ENCODE measurements at regions not wholly inside any gene's neighbourhood (a gene's known extent, or its start where the extent isn't known, plus 50 kb on each side); places are given as distances from the start of the nearest gene placed in this dataset.

GRCh38 chr17:15177343-15177742, 87.8 kb downstream of the PMP22 start:
- TF ChIP-seq Cebpa-rat (IDR thresholded peaks at IDR 0.05): no peak
- Histone ChIP-seq H3K4me3 (no peak overlapping the region), H3K9ac (no peak overlapping the region), H3K4me1 (peaks cover 11% of the 10 kb centered on the region), H3K27ac (no peak overlapping the region), H3K36me3 (no peaks in the 10 kb centered on the region), H3K4me2 (no peak overlapping the region), H4K20me1 (no peaks in the 10 kb centered on the region), H3K9me3 (no peaks in the 10 kb centered on the region), H3K27me3 (no peaks in the 10 kb centered on the region)

GRCh38 chr17:15175356-15175755, 89.8 kb downstream of the PMP22 start:
- H3K4me3 ChIP-seq: no peak overlapping the region
- no peaks in the 10 kb centered on the region for H3K27me3 ChIP-seq
- H3K27ac ChIP-seq: no peak overlapping the region
- no peak for TF ChIP-seq Cebpa-rat (IDR thresholded peaks at IDR 0.05)
- H3K36me3 ChIP-seq: no peaks in the 10 kb centered on the region
- H3K4me2 ChIP-seq: peak overlapping the region; percentile 59
- H4K20me1 ChIP-seq: no peaks in the 10 kb centered on the region
- H3K9me3 ChIP-seq: no peaks in the 10 kb centered on the region
- H3K9ac ChIP-seq: peak overlapping the region; percentile 40; the same call in 1 of the 2 replicates
- peaks cover 11% of the 10 kb centered on the region for H3K4me1 ChIP-seq

- Histone ChIP-seq H3K4me1 (peaks cover 7% of the 10 kb centered on the region), H3K36me3 (no peaks in the 10 kb centered on the region), H3K27ac (no peak overlapping the region), H3K9ac (no peak overlapping the region), H3K4me2 (no peak overlapping the region), H3K27me3 (no peaks in the 10 kb centered on the region), H4K20me1 (no peaks in the 10 kb centered on the region), H3K4me3 (no peak overlapping the region), H3K9me3 (no peaks in the 10 kb centered on the region)
- no peak for TF ChIP-seq Cebpa-rat (IDR thresholded peaks at IDR 0.05)
These were observed 93.7 kb downstream of the PMP22 start for GRCh38 chr17:15171167-15172047.

GRCh38 chr17:15169676-15170075, 95.5 kb downstream of the PMP22 start:
- no peak overlapping the region for H3K4me3 ChIP-seq
- no peak overlapping the region for H3K9ac ChIP-seq
- H3K9me3 ChIP-seq: no peaks in the 10 kb centered on the region
- H3K4me1 ChIP-seq: no peaks in the 10 kb centered on the region
- H3K27me3 ChIP-seq: no peaks in the 10 kb centered on the region
- H3K27ac ChIP-seq: no peak overlapping the region
- H4K20me1 ChIP-seq: no peaks in the 10 kb centered on the region
- H3K36me3 ChIP-seq: no peaks in the 10 kb centered on the region
- TF ChIP-seq Cebpa-rat (IDR thresholded peaks at IDR 0.05): no peak
- H3K4me2 ChIP-seq: no peak overlapping the region

GRCh38 chr17:15168379-15168778, 96.7 kb downstream of the PMP22 start:
- H3K9ac ChIP-seq: no peak overlapping the region

GRCh38 chr17:15161395-15161794, 103.7 kb downstream of the PMP22 start:
- Histone ChIP-seq H3K27ac (no peak overlapping the region), H3K27me3 (no peaks in the 10 kb centered on the region), H3K4me1 (peaks cover 18% of the 10 kb centered on the region), H4K20me1 (no peaks in the 10 kb centered on the region), H3K4me2 (no peak overlapping the region), H3K4me3 (no peak overlapping the region), H3K9ac (no peak overlapping the region), H3K9me3 (peaks cover 5% of the 10 kb centered on the region), H3K36me3 (no peaks in the 10 kb centered on the region)
- no peak for TF ChIP-seq Cebpa-rat (IDR thresholded peaks at IDR 0.05)

More at GRCh38 chr17:15168379-15168778, 96.7 kb downstream of the PMP22 start:
- H4K20me1 ChIP-seq: no peaks in the 10 kb centered on the region
- no peak for TF ChIP-seq Cebpa-rat (IDR thresholded peaks at IDR 0.05)
- H3K27ac ChIP-seq: no peak overlapping the region
- H3K4me1 ChIP-seq: no peaks in the 10 kb centered on the region
- H3K36me3 ChIP-seq: no peaks in the 10 kb centered on the region
- H3K9me3 ChIP-seq: peaks cover under 1% of the 10 kb centered on the region; the same call in 1 of the 2 replicates
- no peak overlapping the region for H3K4me2 ChIP-seq
- H3K4me3 ChIP-seq: no peak overlapping the region
- no peaks in the 10 kb centered on the region for H3K27me3 ChIP-seq

GRCh38 chr17:15157051-15157450, 108.1 kb downstream of the PMP22 start:
- no peaks in the 10 kb centered on the region for H3K9me3 ChIP-seq

GRCh38 chr17:15154618-15155017, 110.5 kb downstream of the PMP22 start:
- H3K27ac ChIP-seq: no peak overlapping the region
- H3K4me2 ChIP-seq: no peak overlapping the region
- no peak overlapping the region for H3K9ac ChIP-seq
- TF ChIP-seq Cebpa-rat (IDR thresholded peaks at IDR 0.05): no peak
- no peaks in the 10 kb centered on the region for H3K36me3 ChIP-seq
- no peaks in the 10 kb centered on the region for H3K27me3 ChIP-seq
- H4K20me1 ChIP-seq: no peaks in the 10 kb centered on the region
- no peaks in the 10 kb centered on the region for H3K9me3 ChIP-seq
- peaks cover 18% of the 10 kb centered on the region for H3K4me1 ChIP-seq
- H3K4me3 ChIP-seq: no peak overlapping the region

More at GRCh38 chr17:15157051-15157450, 108.1 kb downstream of the PMP22 start:
- no peak overlapping the region for H3K4me3 ChIP-seq
- peaks cover 18% of the 10 kb centered on the region for H3K4me1 ChIP-seq
- H3K4me2 ChIP-seq: peak overlapping the region; percentile 59
- no peak overlapping the region for H3K27ac ChIP-seq
- H3K27me3 ChIP-seq: no peaks in the 10 kb centered on the region
- TF ChIP-seq Cebpa-rat (IDR thresholded peaks at IDR 0.05): no peak
- no peaks in the 10 kb centered on the region for H4K20me1 ChIP-seq
- H3K36me3 ChIP-seq: no peaks in the 10 kb centered on the region
- H3K9ac ChIP-seq: no peak overlapping the region

GRCh38 chr17:15145621-15146020, 119.5 kb downstream of the PMP22 start:
- no peak overlapping the region for H3K27ac ChIP-seq
- TF ChIP-seq Cebpa-rat (IDR thresholded peaks at IDR 0.05): no peak
- no peaks in the 10 kb centered on the region for H3K9me3 ChIP-seq

GRCh38 chr17:15143524-15143923, 121.6 kb downstream of the PMP22 start:
- H3K9me3 ChIP-seq: no peaks in the 10 kb centered on the region
- no peak overlapping the region for H3K4me2 ChIP-seq
- no peaks in the 10 kb centered on the region for H3K36me3 ChIP-seq
- H3K27ac ChIP-seq: no peak overlapping the region
- no peaks in the 10 kb centered on the region for H3K27me3 ChIP-seq
- H4K20me1 ChIP-seq: no peaks in the 10 kb centered on the region
- no peak overlapping the region for H3K4me3 ChIP-seq
- no peak for TF ChIP-seq Cebpa-rat (IDR thresholded peaks at IDR 0.05)
- no peaks in the 10 kb centered on the region for H3K4me1 ChIP-seq
- no peak overlapping the region for H3K9ac ChIP-seq

More at GRCh38 chr17:15145621-15146020, 119.5 kb downstream of the PMP22 start:
- Histone ChIP-seq H3K9ac (no peak overlapping the region), H3K36me3 (no peaks in the 10 kb centered on the region), H4K20me1 (no peaks in the 10 kb centered on the region), H3K27me3 (no peaks in the 10 kb centered on the region), H3K4me1 (no peaks in the 10 kb centered on the region), H3K4me2 (no peak overlapping the region), H3K4me3 (no peak overlapping the region)
